ENCODE measurements at regions not wholly inside any gene's neighbourhood (a gene's known extent, or its start where the extent isn't known, plus 50 kb on each side); places are given as distances from the start of the nearest gene placed in this dataset.

- no peak overlapping the region for H3K4me3 Mint-ChIP-seq
- no peak overlapping the region for H3K27ac Mint-ChIP-seq
- H3K9me3 Mint-ChIP-seq (ENCODE audit: low read depth): no peaks in the 10 kb centered on the region
- H3K27me3 Mint-ChIP-seq: no peaks in the 10 kb centered on the region
- no peaks in the 10 kb centered on the region for H3K4me1 Mint-ChIP-seq (ENCODE audit: low read depth)
- H3K36me3 Mint-ChIP-seq: no peaks in the 10 kb centered on the region
These were observed 123.6 kb upstream of the RUNX3 start for GRCh38 chr1:25053576-25054250.

GRCh38 chr1:25051906-25052305, 121.8 kb upstream of the RUNX3 start:
- no peak overlapping the region for H3K27ac Mint-ChIP-seq
- no peaks in the 10 kb centered on the region for H3K36me3 Mint-ChIP-seq
- no peaks in the 10 kb centered on the region for H3K9me3 Mint-ChIP-seq (ENCODE audit: low read depth)
- H3K4me1 Mint-ChIP-seq (ENCODE audit: low read depth): no peaks in the 10 kb centered on the region
- no peak overlapping the region for H3K4me3 Mint-ChIP-seq
- no peaks in the 10 kb centered on the region for H3K27me3 Mint-ChIP-seq

- no peak overlapping the region for H3K27ac Mint-ChIP-seq
- no peaks in the 10 kb centered on the region for H3K9me3 Mint-ChIP-seq (ENCODE audit: low read depth)
- no peak overlapping the region for H3K4me3 Mint-ChIP-seq
- no peaks in the 10 kb centered on the region for H3K36me3 Mint-ChIP-seq
- no peaks in the 10 kb centered on the region for H3K4me1 Mint-ChIP-seq (ENCODE audit: low read depth)
- no peaks in the 10 kb centered on the region for H3K27me3 Mint-ChIP-seq
These were observed 121.4 kb upstream of the RUNX3 start for GRCh38 chr1:25051504-25051903.

DNA sequence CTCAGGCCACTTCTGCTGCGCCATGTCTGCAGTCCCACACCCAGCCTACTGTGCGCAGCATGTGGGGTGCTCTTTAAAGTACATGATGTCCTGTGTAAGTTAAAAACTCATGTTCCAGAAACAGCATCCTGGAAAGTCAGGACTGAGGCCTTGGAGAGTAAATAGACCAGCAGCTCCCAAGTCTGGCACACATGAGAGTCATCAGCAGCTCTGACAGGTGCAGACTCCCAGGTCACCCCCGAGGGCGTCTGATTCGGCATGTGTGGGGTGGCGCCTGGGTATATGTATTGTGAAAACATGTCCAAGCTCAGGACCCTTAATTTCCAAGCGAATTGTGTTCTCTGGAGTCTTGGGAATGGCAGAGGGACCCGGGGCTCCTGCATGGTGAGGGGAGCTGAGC, 120.1 kb upstream of the RUNX3 start:
- no peaks in the 10 kb centered on the region for H3K27me3 Mint-ChIP-seq
- no peak overlapping the region for H3K27ac Mint-ChIP-seq
- H3K4me3 Mint-ChIP-seq: no peak overlapping the region
- H3K4me1 Mint-ChIP-seq (ENCODE audit: low read depth): no peaks in the 10 kb centered on the region
- no peaks in the 10 kb centered on the region for H3K9me3 Mint-ChIP-seq (ENCODE audit: low read depth)
- no peaks in the 10 kb centered on the region for H3K36me3 Mint-ChIP-seq

DNA sequence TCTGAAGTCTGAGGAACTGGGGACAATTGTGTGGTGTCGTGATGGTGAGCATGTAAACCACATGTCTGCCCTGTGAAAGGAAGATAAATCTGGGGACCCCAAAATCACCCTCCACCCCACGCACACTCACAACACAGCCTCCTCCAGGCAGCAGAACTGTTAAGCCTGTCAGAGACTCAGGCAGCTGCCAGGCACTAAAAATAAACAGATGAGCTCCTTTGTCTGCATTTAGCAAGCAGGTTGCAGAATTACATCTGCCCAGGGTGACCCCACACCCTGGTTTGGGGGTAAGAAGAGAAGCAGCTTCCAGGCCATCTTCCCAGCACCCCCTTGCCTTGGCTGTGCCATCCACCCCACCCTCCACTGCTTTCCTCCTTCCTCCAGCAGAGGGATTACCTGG, 119.1 kb upstream of the RUNX3 start:
- Mint-ChIP-seq H3K36me3 (no peaks in the 10 kb centered on the region), H3K9me3 (ENCODE audit: low read depth) (no peaks in the 10 kb centered on the region), H3K27me3 (no peaks in the 10 kb centered on the region), H3K4me1 (ENCODE audit: low read depth) (no peaks in the 10 kb centered on the region), H3K27ac (no peak overlapping the region), H3K4me3 (no peak overlapping the region)

DNA sequence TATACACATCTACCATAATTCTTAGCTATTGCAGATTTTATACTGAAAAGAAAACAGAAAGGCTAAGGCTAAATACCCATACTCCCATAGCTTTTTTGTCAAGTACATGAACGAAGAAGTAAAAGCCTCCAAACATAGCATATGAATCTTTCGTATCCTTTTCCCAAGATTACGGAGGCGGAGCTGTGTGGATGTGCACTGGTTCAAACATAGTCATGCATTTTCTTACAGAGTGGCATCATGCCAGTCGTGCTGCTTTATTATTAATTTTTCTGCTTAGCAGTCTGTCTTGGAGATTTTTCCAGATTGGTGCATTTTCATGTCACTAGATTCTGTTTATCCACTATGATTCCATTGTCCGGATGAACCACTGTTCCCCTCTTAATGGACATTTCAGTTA, 118.7 kb upstream of the RUNX3 start:
- Mint-ChIP-seq H3K27ac (no peak overlapping the region), H3K4me1 (ENCODE audit: low read depth) (no peaks in the 10 kb centered on the region), H3K4me3 (no peak overlapping the region), H3K36me3 (no peaks in the 10 kb centered on the region), H3K9me3 (ENCODE audit: low read depth) (no peaks in the 10 kb centered on the region), H3K27me3 (no peaks in the 10 kb centered on the region)

GRCh38 chr1:25047506-25048240, 117.6 kb upstream of the RUNX3 start:
- no peak overlapping the region for H3K4me3 Mint-ChIP-seq
- no peaks in the 10 kb centered on the region for H3K4me1 Mint-ChIP-seq (ENCODE audit: low read depth)
- H3K9me3 Mint-ChIP-seq (ENCODE audit: low read depth): no peaks in the 10 kb centered on the region
- no peaks in the 10 kb centered on the region for H3K27me3 Mint-ChIP-seq
- H3K36me3 Mint-ChIP-seq: no peaks in the 10 kb centered on the region
- H3K27ac Mint-ChIP-seq: no peak overlapping the region

- H3K27me3 Mint-ChIP-seq: no peaks in the 10 kb centered on the region
- H3K9me3 Mint-ChIP-seq (ENCODE audit: low read depth): no peaks in the 10 kb centered on the region
- H3K36me3 Mint-ChIP-seq: no peaks in the 10 kb centered on the region
- peaks cover 10% of the 10 kb centered on the region for H3K4me1 Mint-ChIP-seq (ENCODE audit: low read depth)
- H3K27ac Mint-ChIP-seq: no peak overlapping the region
- H3K4me3 Mint-ChIP-seq: no peak overlapping the region
These were observed 116.1 kb upstream of the RUNX3 start for GRCh38 chr1:25046194-25046532.

GRCh38 chr1:25045480-25046193, 115.6 kb upstream of the RUNX3 start:
- no peaks in the 10 kb centered on the region for H3K9me3 Mint-ChIP-seq (ENCODE audit: low read depth)
- peaks cover 12% of the 10 kb centered on the region for H3K4me1 Mint-ChIP-seq (ENCODE audit: low read depth)
- H3K36me3 Mint-ChIP-seq: no peaks in the 10 kb centered on the region
- H3K27ac Mint-ChIP-seq: no peak overlapping the region
- no peak overlapping the region for H3K4me3 Mint-ChIP-seq
- H3K27me3 Mint-ChIP-seq: no peaks in the 10 kb centered on the region

- Mint-ChIP-seq H3K4me1 (ENCODE audit: low read depth) (peaks cover 16% of the 10 kb centered on the region), H3K4me3 (no peak overlapping the region), H3K27ac (no peak overlapping the region), H3K27me3 (no peaks in the 10 kb centered on the region), H3K36me3 (no peaks in the 10 kb centered on the region), H3K9me3 (ENCODE audit: low read depth) (no peaks in the 10 kb centered on the region)
These were observed 113.1 kb upstream of the RUNX3 start for GRCh38 chr1:25043228-25043580.

- H3K36me3 Mint-ChIP-seq: no peaks in the 10 kb centered on the region
- peaks cover 19% of the 10 kb centered on the region for H3K4me1 Mint-ChIP-seq (ENCODE audit: low read depth)
- no peak overlapping the region for H3K4me3 Mint-ChIP-seq
- no peaks in the 10 kb centered on the region for H3K9me3 Mint-ChIP-seq (ENCODE audit: low read depth)
- H3K27me3 Mint-ChIP-seq: no peaks in the 10 kb centered on the region
- no peak overlapping the region for H3K27ac Mint-ChIP-seq
These were observed 112.5 kb upstream of the RUNX3 start for GRCh38 chr1:25042331-25043227.

DNA sequence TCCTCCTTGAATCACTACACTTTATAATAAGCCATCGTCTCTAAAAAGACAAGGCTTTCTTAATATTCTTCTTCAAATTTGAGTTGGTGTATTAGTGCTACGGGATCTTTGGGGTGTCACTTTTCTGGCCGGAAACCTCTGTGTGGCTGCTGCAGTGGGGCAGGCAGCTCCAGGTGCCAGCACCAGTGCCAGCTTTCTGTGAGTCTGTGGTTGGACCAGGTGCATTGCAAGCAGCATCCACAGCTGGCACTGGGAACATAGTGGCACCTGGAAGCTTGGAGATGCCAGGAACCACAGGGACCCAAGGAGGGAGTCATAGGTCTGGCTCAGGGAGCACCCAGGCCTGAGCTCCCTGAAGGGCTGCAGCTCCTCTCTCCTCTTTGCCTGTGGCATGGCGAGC, 111.8 kb upstream of the RUNX3 start:
- Mint-ChIP-seq H3K4me1 (ENCODE audit: low read depth) (peaks cover 19% of the 10 kb centered on the region), H3K9me3 (ENCODE audit: low read depth) (no peaks in the 10 kb centered on the region), H3K36me3 (no peaks in the 10 kb centered on the region), H3K4me3 (no peak overlapping the region), H3K27me3 (no peaks in the 10 kb centered on the region), H3K27ac (no peak overlapping the region)

GRCh38 chr1:25040122-25040685, 110.1 kb upstream of the RUNX3 start:
- no peaks in the 10 kb centered on the region for H3K36me3 Mint-ChIP-seq
- peaks cover 19% of the 10 kb centered on the region for H3K4me1 Mint-ChIP-seq (ENCODE audit: low read depth)
- no peak overlapping the region for H3K27ac Mint-ChIP-seq
- H3K27me3 Mint-ChIP-seq: no peaks in the 10 kb centered on the region
- no peaks in the 10 kb centered on the region for H3K9me3 Mint-ChIP-seq (ENCODE audit: low read depth)
- H3K4me3 Mint-ChIP-seq: no peak overlapping the region

DNA sequence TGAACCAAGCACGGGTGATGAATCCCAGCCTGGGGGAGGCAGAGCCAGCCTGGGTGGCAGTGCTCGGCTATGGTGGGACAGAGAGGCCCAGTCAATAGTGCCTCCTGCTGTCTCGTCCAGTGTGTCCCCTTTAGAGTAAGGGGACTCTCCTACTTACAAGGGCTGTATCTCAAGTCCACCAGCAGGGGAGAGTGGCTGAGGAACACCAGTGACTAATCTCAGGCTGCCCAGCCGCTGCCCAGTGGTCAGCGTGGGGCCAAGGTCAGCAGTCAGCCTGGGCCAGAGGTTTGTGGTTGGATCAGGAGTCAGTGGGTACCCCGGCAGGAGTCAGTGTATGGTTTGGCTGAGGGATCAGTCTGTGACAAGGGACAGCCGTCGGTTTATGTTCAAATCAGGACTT, 109.2 kb upstream of the RUNX3 start:
- H3K27me3 Mint-ChIP-seq: no peaks in the 10 kb centered on the region

More for the DNA sequence above, 109.2 kb upstream of the RUNX3 start:
- Mint-ChIP-seq H3K27ac (no peak overlapping the region), H3K4me1 (ENCODE audit: low read depth) (peaks cover 20% of the 10 kb centered on the region), H3K36me3 (no peaks in the 10 kb centered on the region), H3K9me3 (ENCODE audit: low read depth) (no peaks in the 10 kb centered on the region), H3K4me3 (no peak overlapping the region)

Measured in activated naive CD8-positive, alpha-beta T cell (primary cell).